GM12865 (cell line): ENCODE measurements at regions not wholly inside any gene's neighbourhood (a gene's known extent, or its start where the extent isn't known, plus 50 kb on each side); places are given as distances from the start of the nearest gene placed in this dataset.
A peak's percentile ranks its signal among the peaks of the same experiment; 100 is the strongest.
"Not testable (repeated sequence)": the region's sequence is repeated elsewhere in the genome, so short reads cannot be mapped to it uniquely, and the experiment has no call there.

Experiments
- DNase-seq: peaks from one replicate; pipeline ENCODE4 v3.0.0; 2010; ENCODE audit warnings: low read depth
- H3K4me3 ChIP-seq: 2 replicates; pipeline ENCODE4 v1.5.1; 2011; ENCODE audit warnings: mild to moderate bottlenecking, low read depth, low read length, control low read depth
- TF ChIP-seq, protein P1 (sequence below): IDR thresholded peaks from 2 replicates; pipeline ENCODE4 v1.5.1; 2011; ENCODE audit warnings: low read length, control low read depth, low read depth, inconsistent platforms; ENCODE audit not compliant: insufficient read depth; ENCODE audit errors: missing control alignments

DNA sequence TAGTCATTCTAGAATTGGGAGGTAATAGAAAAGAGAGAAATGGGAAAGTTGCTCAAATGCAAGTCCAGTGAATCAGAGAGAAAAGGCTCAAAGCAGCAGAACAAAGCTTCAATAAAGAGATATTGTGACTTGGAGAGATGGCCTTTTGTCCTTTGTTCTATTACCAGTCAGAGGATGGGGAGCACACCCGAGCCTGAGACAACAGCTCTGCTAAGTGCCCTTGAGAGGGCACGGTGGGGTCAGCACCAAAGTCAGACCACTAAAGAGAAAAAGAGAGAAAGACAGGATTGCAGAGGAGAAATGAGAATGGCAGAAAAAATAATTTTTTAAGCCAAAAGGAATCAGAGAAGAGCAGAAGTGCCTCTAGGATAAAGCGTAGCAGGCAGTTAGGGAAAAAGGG lies 553.1 kb downstream of the TTLL7 start:
- H3K4me3 ChIP-seq, DNase-seq: not testable (repeated sequence)

GRCh38 chr1:83442412-83442811 lies 556.5 kb downstream of the TTLL7 start:
- not testable (repeated sequence) for H3K4me3 ChIP-seq, DNase-seq

GRCh38 chr1:83440586-83440985 lies 558.3 kb downstream of the TTLL7 start:
- not testable (repeated sequence) for H3K4me3 ChIP-seq, DNase-seq

- DNase-seq: not testable (repeated sequence)
Measured at GRCh38 chr1:83440021-83440420, 558.9 kb downstream of the TTLL7 start.

GRCh38 chr1:83438316-83438715 lies 560.6 kb downstream of the TTLL7 start:
- not testable (repeated sequence) for DNase-seq

More at GRCh38 chr1:83440021-83440420, 558.9 kb downstream of the TTLL7 start:
- not testable (repeated sequence) for H3K4me3 ChIP-seq

DNA sequence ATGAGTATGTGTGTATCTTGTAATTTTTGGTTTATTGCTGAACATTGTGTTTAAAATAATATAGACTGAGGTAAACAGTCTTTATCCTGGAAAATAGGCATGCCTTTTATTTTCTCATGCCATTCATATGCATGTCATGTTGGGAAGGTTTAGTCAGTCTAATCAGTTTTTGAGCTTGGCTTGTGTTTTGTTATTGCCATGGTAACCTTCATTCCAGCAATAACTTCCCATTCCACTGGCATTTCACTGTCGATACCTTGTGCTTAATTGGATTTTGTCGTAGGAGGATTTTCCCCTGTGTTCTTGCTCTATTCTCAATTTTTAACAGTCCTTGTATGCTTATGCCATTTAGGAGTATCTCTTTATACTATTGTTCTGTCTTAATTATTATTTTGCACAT lies 563.6 kb downstream of the TTLL7 start:
- not testable (repeated sequence) for H3K4me3 ChIP-seq, DNase-seq

More at GRCh38 chr1:83438316-83438715, 560.6 kb downstream of the TTLL7 start:
- not testable (repeated sequence) for H3K4me3 ChIP-seq

DNA sequence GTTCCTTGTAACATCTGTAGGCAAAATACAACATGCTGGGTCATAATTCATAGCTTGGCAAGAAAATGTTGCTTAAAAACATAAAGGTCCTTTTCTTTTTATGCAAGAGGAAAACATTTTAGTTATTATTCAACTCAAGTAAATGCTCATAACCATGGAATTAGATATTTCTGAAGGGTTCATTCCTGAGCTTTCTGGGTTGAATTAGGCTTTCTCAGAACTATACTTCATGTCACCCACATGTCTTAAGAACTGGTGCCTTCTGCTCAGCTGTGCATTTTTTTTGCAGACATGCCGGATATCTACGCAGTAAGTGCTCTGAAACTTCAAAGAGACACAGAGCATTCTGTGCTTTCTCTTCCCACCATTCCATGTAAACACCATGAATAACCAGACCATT lies 571.4 kb downstream of the TTLL7 start:
- H3K4me3 ChIP-seq: not testable (repeated sequence)
- DNase-seq: peak; percentile 19

- not testable (repeated sequence) for DNase-seq, H3K4me3 ChIP-seq
Measured at GRCh38 chr1:83423382-83423781, 575.5 kb downstream of the TTLL7 start.

GRCh38 chr1:83418558-83418957 lies 580.4 kb downstream of the TTLL7 start:
- DNase-seq: no peak
- TF ChIP-seq, protein P1, sequence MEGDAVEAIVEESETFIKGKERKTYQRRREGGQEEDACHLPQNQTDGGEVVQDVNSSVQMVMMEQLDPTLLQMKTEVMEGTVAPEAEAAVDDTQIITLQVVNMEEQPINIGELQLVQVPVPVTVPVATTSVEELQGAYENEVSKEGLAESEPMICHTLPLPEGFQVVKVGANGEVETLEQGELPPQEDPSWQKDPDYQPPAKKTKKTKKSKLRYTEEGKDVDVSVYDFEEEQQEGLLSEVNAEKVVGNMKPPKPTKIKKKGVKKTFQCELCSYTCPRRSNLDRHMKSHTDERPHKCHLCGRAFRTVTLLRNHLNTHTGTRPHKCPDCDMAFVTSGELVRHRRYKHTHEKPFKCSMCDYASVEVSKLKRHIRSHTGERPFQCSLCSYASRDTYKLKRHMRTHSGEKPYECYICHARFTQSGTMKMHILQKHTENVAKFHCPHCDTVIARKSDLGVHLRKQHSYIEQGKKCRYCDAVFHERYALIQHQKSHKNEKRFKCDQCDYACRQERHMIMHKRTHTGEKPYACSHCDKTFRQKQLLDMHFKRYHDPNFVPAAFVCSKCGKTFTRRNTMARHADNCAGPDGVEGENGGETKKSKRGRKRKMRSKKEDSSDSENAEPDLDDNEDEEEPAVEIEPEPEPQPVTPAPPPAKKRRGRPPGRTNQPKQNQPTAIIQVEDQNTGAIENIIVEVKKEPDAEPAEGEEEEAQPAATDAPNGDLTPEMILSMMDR: no peak
- H3K4me3 ChIP-seq: no peak overlapping the region

DNA sequence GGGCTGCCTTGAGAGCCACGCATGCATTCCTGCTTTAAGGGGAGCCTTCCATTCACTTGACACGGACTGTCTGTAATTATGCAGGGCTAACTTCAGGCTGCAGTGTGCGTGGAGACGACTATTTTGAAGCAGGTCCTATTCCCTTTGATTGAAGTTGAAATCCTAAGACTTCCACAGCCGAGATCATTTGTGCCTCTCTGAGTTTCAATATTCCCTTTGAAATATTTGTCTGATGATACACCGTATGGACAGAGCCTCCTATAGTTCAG lies 585.2 kb downstream of the TTLL7 start:
- not testable (repeated sequence) for H3K4me3 ChIP-seq, DNase-seq

GRCh38 chr1:83410746-83411413 lies 588.1 kb downstream of the TTLL7 start:
- not testable (repeated sequence) for DNase-seq, H3K4me3 ChIP-seq

DNA sequence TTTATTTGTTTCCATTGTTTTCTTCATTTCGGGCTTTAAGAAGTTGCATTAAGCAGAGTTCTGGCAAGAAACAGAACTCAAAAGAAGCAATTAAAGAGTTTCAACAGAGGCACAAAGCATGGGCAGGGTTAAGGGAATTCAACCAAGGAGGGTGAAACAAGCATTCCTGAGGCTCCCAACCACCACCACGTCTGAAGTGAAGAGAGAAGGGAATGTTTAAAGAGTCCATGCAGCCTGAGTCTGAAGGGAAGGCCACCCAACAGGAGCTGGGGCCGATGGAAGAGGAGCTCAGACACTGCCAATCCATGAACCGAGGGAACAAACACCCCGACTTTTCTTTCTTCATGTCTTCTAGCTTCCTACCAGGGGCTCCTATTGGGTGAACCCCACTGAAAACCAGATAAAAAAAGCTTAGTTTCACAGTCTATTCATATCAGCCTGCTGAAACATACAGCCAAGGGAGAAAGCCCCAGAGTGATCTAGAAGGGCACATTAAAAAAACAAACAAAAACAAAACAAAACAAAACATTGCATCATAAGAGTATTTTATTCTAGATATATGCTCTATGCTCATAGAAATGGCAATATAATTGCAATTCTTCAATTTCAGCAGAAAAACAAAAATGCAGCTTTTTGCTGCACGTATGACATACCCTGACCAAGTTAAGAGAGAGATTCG lies 592.1 kb downstream of the TTLL7 start:
- peak overlapping the region; percentile 34 for H3K4me3 ChIP-seq
- peak; percentile 55 for DNase-seq

GRCh38 chr1:83405789-83406188 lies 593.1 kb downstream of the TTLL7 start:
- peak overlapping the region; percentile 26 for H3K4me3 ChIP-seq

GRCh38 chr1:83403500-83403899 lies 595.4 kb downstream of the TTLL7 start:
- peak; percentile 49 for DNase-seq
- H3K4me3 ChIP-seq: not testable (repeated sequence)

More at GRCh38 chr1:83405789-83406188, 593.1 kb downstream of the TTLL7 start:
- DNase-seq: peak; percentile 49

- not testable (repeated sequence) for DNase-seq, H3K4me3 ChIP-seq
Measured at GRCh38 chr1:83401146-83401545, 597.8 kb downstream of the TTLL7 start.

DNA sequence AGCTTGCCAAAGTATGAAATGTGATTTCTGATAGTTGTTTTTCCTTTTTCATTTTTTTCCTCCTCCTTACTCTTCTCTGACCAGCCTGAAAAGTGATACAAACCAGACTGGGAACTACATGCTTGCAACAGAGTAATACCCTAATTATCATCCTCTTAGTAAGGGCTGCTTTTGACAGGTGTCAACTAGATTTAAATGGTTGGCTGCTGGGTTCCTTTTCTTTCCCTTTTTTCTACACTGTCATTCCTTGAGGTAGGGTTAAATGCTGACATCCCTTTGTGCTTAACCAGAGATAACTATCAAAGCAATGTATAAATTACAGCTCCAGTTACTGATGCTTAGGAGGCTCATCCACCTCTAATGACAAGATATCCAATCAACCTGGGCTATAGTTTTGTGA lies 598.8 kb downstream of the TTLL7 start:
- H3K4me3 ChIP-seq, DNase-seq: not testable (repeated sequence)

DNA sequence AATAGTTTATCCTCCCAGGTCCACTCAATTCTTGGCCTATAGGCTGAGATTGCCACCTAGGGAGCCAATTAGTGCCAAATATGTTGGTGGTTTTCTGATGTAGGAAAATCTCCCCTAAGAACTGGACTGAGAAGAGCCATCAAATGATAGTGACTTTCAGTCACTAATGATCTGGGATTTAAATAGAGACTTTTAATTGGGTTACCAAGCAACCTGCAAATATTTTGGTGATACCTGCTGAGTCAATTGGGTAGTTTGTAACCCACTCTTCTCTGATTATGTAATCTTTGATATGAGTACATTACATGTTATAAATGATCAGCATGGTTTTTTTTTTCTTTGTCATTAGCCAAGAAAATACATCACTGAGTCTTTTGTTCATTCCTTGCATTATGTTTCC lies 600.8 kb downstream of the TTLL7 start:
- H3K4me3 ChIP-seq, DNase-seq: not testable (repeated sequence)

GRCh38 chr1:83395130-83395529 lies 603.8 kb downstream of the TTLL7 start:
- DNase-seq, H3K4me3 ChIP-seq: not testable (repeated sequence)

DNA sequence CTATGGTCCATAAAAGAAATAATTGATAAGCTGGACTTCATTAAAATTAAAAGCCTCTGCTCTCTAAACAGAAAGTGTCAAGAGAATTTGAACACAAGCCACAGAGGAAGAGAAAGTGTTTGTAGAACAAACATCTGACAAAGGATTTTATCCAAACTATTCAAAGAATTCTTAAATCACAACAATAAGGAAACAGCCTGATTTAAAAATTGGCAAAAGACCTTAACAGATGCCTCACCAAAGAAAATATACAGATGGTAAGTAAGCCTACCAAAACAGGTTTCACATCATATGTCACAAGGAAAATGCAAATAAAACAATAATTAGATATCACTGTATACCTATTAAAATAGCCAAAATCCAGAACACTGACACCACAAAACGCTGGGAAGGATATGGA lies 612.0 kb downstream of the TTLL7 start:
- H3K4me3 ChIP-seq, DNase-seq: not testable (repeated sequence)
